HepG2 (cell line): ENCODE measurements at regions not wholly inside any gene's neighbourhood (a gene's known extent, or its start where the extent isn't known, plus 50 kb on each side); places are given as distances from the start of the nearest gene placed in this dataset.

Experiments
- ATAC-seq: fragments of 200-7000 bp; cut with Tn5 transposase; 3 replicates; pipeline ENCODE4 v1.9.1; 2020; ENCODE audit warnings: mild to moderate bottlenecking, moderate library complexity
- BruUV-seq: library from RNA; stranded (reverse); fragments of 400-500 nt; replicated peaks from 2 replicates; lab custom pipeline; 2021; lab: Mats Ljungman, UMichigan
- CTCF ChIA-PET: fragments of 300-600 bp; formaldehyde crosslinking; extraction: SDS; loops from one replicate; lab custom pipeline; 2021; ENCODE audit warnings: low total read pairs, inconsistent platforms, low intra/inter-chr PET ratio; lab: Yijun Ruan, JAX
- POLR2A ChIA-PET: fragments of 350-600 bp; sonication (Branson Sonifier 250); formaldehyde crosslinking; loops from one replicate; lab custom pipeline; 2020; ENCODE audit warnings: antibody characterized with exemption, inconsistent platforms; lab: Yijun Ruan, JAX
- DNase-seq: peaks from one replicate; pipeline ENCODE4 v3.0.0-alpha.2; 2015; ENCODE audit warnings: low spot score
- FAIRE-seq: peaks from 3 replicates; lab custom pipeline; 2011; peaks lifted over from hg19 to GRCh38; lab: Jason Lieb, UNC
- H2AFZ ChIP-seq: one replicate; pipeline ENCODE4 v1.6.1; 2011; ENCODE audit warnings: low read length, inconsistent platforms
- H3K27ac ChIP-seq: fragments of 300-600 bp; 3 replicates; pipeline ENCODE4 v1.8.0; 2011; ENCODE audit warnings: mixed run types, mild to moderate bottlenecking, mixed read lengths, low read length, inconsistent platforms; ENCODE audit not compliant: insufficient read depth; ENCODE audit errors: extremely low read length
- H3K27me3 ChIP-seq, 2 experiments: fragments of 200-600 bp in 1 of 2; 2 replicates in 1 of 2; 3 replicates in 1 of 2; pipeline versions ENCODE4 v1.6.0 to v1.8.0; 2011; ENCODE audit warnings: low read length in 2 of 2, mild to moderate bottlenecking in 2 of 2, moderate library complexity in 2 of 2, inconsistent platforms in 1 of 2; ENCODE audit not compliant: insufficient read depth in 2 of 2, control insufficient read depth in 1 of 2
- H3K36me3 ChIP-seq, 2 experiments: fragments of 200-600 bp in 1 of 2; replicated peaks in 1 of 2; 2 replicates in 1 of 2; 3 replicates in 1 of 2; pipeline versions ENCODE4 v1.5.1 to v1.8.0; 2011; ENCODE audit warnings: low read length in 2 of 2, inconsistent platforms in 1 of 2; ENCODE audit not compliant: insufficient read depth in 2 of 2, control insufficient read depth in 1 of 2
- H3K4me1 ChIP-seq: 2 replicates; pipeline ENCODE4 v1.5.1; 2012; ENCODE audit warnings: low read length, inconsistent platforms; ENCODE audit not compliant: insufficient read depth
- H3K4me2 ChIP-seq: 2 replicates; pipeline ENCODE4 v1.6.0; 2011; ENCODE audit warnings: low read depth, low read length, inconsistent platforms
- H3K4me3 ChIP-seq, 3 experiments: fragments of 200-600 bp in 1 of 3; sonication (generic), shearing (Covaris generic) in 1 of 3; replicated peaks in 1 of 3; 2 replicates each; pipeline ENCODE4 v1.5.1; 2011 to 2016; ENCODE audit warnings: low read length in 3 of 3, inconsistent platforms in 2 of 3, low read depth in 2 of 3, mild to moderate bottlenecking in 2 of 3, control low read depth in 1 of 3, mixed read lengths in 1 of 3; ENCODE audit not compliant: insufficient read depth in 1 of 3
- H3K79me2 ChIP-seq: one replicate; pipeline ENCODE4 v1.6.1; 2011; ENCODE audit warnings: low read length, inconsistent platforms; ENCODE audit not compliant: insufficient read depth
- H3K9ac ChIP-seq: 2 replicates; pipeline ENCODE4 v1.6.0; 2011; ENCODE audit warnings: mild to moderate bottlenecking, low read depth, low read length, inconsistent platforms; ENCODE audit not compliant: insufficient read depth
- H3K9me3 ChIP-seq: 2 replicates; pipeline ENCODE4 v1.5.1; 2012; ENCODE audit warnings: mild to moderate bottlenecking, low read length
- H4K20me1 ChIP-seq: 2 replicates; pipeline ENCODE4 v1.6.0; 2011; ENCODE audit warnings: inconsistent platforms, mild to moderate bottlenecking, low read length, moderate library complexity; ENCODE audit not compliant: insufficient read depth
- BCL6 ChIP-seq: IDR thresholded peaks from 2 replicates; pipeline ENCODE4 v1.6.1; 2016; ENCODE audit warnings: missing genetic modification reagents, missing compliant biosample characterization
- FOXK1 ChIP-seq: sonication (generic); formaldehyde crosslinking; IDR thresholded peaks from 2 replicates; pipeline ENCODE4 v1.4.0; 2020; ENCODE audit warnings: low read depth, missing genetic modification reagents, borderline replicate concordance
- GZF1 ChIP-seq: sonication (generic); formaldehyde crosslinking; IDR thresholded peaks from 2 replicates; pipeline ENCODE4 v1.5.1; 2020; ENCODE audit warnings: mild to moderate bottlenecking, missing genetic modification reagents
- HOXD1 ChIP-seq: sonication (generic); formaldehyde crosslinking; IDR thresholded peaks from 2 replicates; pipeline ENCODE4 v1.5.0; 2020; ENCODE audit warnings: missing genetic modification reagents
- KDM1A ChIP-seq: IDR thresholded peaks from 2 replicates; pipeline ENCODE4 v1.6.1; 2016; ENCODE audit warnings: missing compliant biosample characterization
- NCOA5 ChIP-seq: sonication (generic); formaldehyde crosslinking; IDR thresholded peaks from 2 replicates; pipeline ENCODE4 v1.4.0; 2020; ENCODE audit warnings: missing genetic modification reagents
- PPARG ChIP-seq: conservative IDR thresholded peaks from 2 replicates; pipeline ENCODE4 v1.6.1; 2016; ENCODE audit warnings: missing biosample characterization, missing genetic modification reagents
- PTBP1 ChIP-seq: fragments of 200-400 bp; formaldehyde crosslinking; IDR thresholded peaks from 2 replicates; pipeline ENCODE4 v1.6.1; 2018; ENCODE audit warnings: low read length, low read depth; ENCODE audit not compliant: poor library complexity, severe bottlenecking
- RFX3 ChIP-seq: IDR thresholded peaks from 2 replicates; pipeline ENCODE4 v1.6.1; 2016; ENCODE audit warnings: missing biosample characterization, missing genetic modification reagents
- SMAD3 ChIP-seq: sonication (generic); formaldehyde crosslinking; IDR thresholded peaks from 2 replicates; pipeline ENCODE4 v1.4.0; 2020; ENCODE audit warnings: missing genetic modification reagents
- STAG1 ChIP-seq: sonication (generic); formaldehyde crosslinking; IDR thresholded peaks from 2 replicates; pipeline ENCODE4 v1.4.0; 2020; ENCODE audit warnings: missing genetic modification reagents
- U2AF1 ChIP-seq: fragments of 200-400 bp; formaldehyde crosslinking; optimal IDR thresholded peaks from 2 replicates; pipeline ENCODE3; 2017; ENCODE audit warnings: mild to moderate bottlenecking, low read depth, low read length
- ZEB1 ChIP-seq: IDR thresholded peaks from 2 replicates; pipeline ENCODE4 v1.6.1; 2012; ENCODE audit warnings: mild to moderate bottlenecking, low read depth, inconsistent platforms; ENCODE audit not compliant: insufficient replicate concordance
- ZNF878 ChIP-seq: sonication (generic); formaldehyde crosslinking; IDR thresholded peaks from 2 replicates; pipeline ENCODE4 v1.8.1; 2023; ENCODE audit warnings: mild to moderate bottlenecking, missing genetic modification reagents, moderate library complexity
- ZNF879 ChIP-seq: sonication (generic); formaldehyde crosslinking; IDR thresholded peaks from 2 replicates; pipeline ENCODE4 v1.8.1; 2023; ENCODE audit warnings: missing genetic modification reagents
- ZSCAN25 ChIP-seq: sonication (generic); formaldehyde crosslinking; IDR thresholded peaks from 2 replicates; pipeline ENCODE4 v1.8.0; 2022; ENCODE audit warnings: mild to moderate bottlenecking, missing genetic modification reagents
- WGBS: methylation state at CpG from one replicate; pipeline ENCODE4 v1.1.6; 2017; ENCODE audit warnings: low lambda C conversion rate; 5-methylcytosine and 5-hydroxymethylcytosine counted together
- in situ Hi-C: cut with HindIII; loops from 2 replicates; pipeline ENCODE4 v1.10.0; 2017; ENCODE audit warnings: low pct_unique_long_range_greater_than_20kb; ENCODE audit not compliant: extremely low pct_ligation_motif_present
- intact Hi-C: fragments of 100-400 bp; cut with micrococcal nuclease; formaldehyde crosslinking; loops from one replicate; pipeline ENCODE4 v1.10.0; 2022; ENCODE audit not compliant: unreplicated experiment
- TF ChIP-seq, protein P1 (sequence below): sonication (generic); formaldehyde crosslinking; IDR thresholded peaks from 2 replicates; pipeline ENCODE4 v1.4.0; 2020; ENCODE audit warnings: mild to moderate bottlenecking, missing genetic modification reagents
- TF ChIP-seq, protein P2 (sequence below): sonication (generic); formaldehyde crosslinking; IDR thresholded peaks from 2 replicates; pipeline ENCODE4 v1.5.0; 2020; ENCODE audit warnings: missing genetic modification reagents

- H3K27ac ChIP-seq, result no peak overlapping the region
- ChIA-PET CTCF (no interaction called here), POLR2A (no interaction called here)
- H3K79me2 ChIP-seq, result no peaks in the 10 kb centered on the region
- no peaks in the 10 kb centered on the region for H3K27me3 ChIP-seq
- H4K20me1 ChIP-seq, result no peaks in the 10 kb centered on the region
- no peak for DNase-seq
- no peaks in the 10 kb centered on the region for H3K36me3 ChIP-seq
- H3K4me3 ChIP-seq, result no peak overlapping the region
- ATAC-seq, result no peak
- no peak overlapping the region for H2AFZ ChIP-seq
- in situ Hi-C loops, result no loop called here
- intact Hi-C loops, result no loop called here
- BruUV-seq, result no TSS peak
- WGBS, result 3% methylated on average over 2 of the region's 2 CpGs
- H3K9ac ChIP-seq, result no peak overlapping the region
- TF ChIP-seq FOXK1, result no peak
- no peak for TF ChIP-seq NCOA5 (CRISPR knock-in tag)
- no peak for TF ChIP-seq SMAD3 (CRISPR knock-in tag)
- TF ChIP-seq U2AF1, result no peak
- TF ChIP-seq BCL6 (CRISPR knock-in tag), result no peak
- H3K4me2 ChIP-seq, result no peak overlapping the region
- H3K9me3 ChIP-seq, result peaks cover 89% of the 10 kb centered on the region
- no peak for FAIRE-seq
- H3K4me1 ChIP-seq, result no peaks in the 10 kb centered on the region
Observed at GRCh38 chr14:27546111-27546510, 948.3 kb upstream of the NOVA1 start.

- POLR2A ChIA-PET, result no interaction called here
- 32% methylated on average over 2 of the region's 2 CpGs for WGBS
- no peaks in the 10 kb centered on the region for H3K27me3 ChIP-seq
- H2AFZ ChIP-seq, result no peak overlapping the region
- CTCF ChIA-PET, result no interaction called here
- no peak overlapping the region for H3K27ac ChIP-seq
- in situ Hi-C loops, result no loop called here
- H3K79me2 ChIP-seq, result no peaks in the 10 kb centered on the region
- no peak for DNase-seq
- no peaks in the 10 kb centered on the region for H3K4me1 ChIP-seq
- no peak for ATAC-seq
- no peaks in the 10 kb centered on the region for H3K36me3 ChIP-seq
- H3K4me3 ChIP-seq, result no peak overlapping the region
- no peaks in the 10 kb centered on the region for H4K20me1 ChIP-seq
- no peak overlapping the region for H3K4me2 ChIP-seq
- no peak for FAIRE-seq
- H3K9ac ChIP-seq, result no peak overlapping the region
- intact Hi-C loops, result no loop called here
- BruUV-seq, result no TSS peak
- peaks cover 84% of the 10 kb centered on the region for H3K9me3 ChIP-seq
- TF ChIP-seq RFX3, result no peak
- no peak for TF ChIP-seq ZSCAN25 (CRISPR knock-in tag)
- TF ChIP-seq HOXD1 (CRISPR knock-in tag), result no peak
- no peak for TF ChIP-seq ZEB1
- TF ChIP-seq, protein P1, sequence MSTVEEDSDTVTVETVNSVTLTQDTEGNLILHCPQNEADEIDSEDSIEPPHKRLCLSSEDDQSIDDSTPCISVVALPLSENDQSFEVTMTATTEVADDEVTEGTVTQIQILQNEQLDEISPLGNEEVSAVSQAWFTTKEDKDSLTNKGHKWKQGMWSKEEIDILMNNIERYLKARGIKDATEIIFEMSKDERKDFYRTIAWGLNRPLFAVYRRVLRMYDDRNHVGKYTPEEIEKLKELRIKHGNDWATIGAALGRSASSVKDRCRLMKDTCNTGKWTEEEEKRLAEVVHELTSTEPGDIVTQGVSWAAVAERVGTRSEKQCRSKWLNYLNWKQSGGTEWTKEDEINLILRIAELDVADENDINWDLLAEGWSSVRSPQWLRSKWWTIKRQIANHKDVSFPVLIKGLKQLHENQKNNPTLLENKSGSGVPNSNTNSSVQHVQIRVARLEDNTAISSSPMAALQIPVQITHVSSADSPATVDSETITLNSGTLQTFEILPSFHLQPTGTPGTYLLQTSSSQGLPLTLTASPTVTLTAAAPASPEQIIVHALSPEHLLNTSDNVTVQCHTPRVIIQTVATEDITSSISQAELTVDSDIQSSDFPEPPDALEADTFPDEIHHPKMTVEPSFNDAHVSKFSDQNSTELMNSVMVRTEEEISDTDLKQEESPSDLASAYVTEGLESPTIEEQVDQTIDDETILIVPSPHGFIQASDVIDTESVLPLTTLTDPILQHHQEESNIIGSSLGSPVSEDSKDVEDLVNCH, result no peak
- TF ChIP-seq PTBP1, result no peak
- TF ChIP-seq, protein P2, sequence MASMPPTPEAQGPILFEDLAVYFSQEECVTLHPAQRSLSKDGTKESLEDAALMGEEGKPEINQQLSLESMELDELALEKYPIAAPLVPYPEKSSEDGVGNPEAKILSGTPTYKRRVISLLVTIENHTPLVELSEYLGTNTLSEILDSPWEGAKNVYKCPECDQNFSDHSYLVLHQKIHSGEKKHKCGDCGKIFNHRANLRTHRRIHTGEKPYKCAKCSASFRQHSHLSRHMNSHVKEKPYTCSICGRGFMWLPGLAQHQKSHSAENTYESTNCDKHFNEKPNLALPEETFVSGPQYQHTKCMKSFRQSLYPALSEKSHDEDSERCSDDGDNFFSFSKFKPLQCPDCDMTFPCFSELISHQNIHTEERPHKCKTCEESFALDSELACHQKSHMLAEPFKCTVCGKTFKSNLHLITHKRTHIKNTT (CRISPR knock-in tag), result no peak
- TF ChIP-seq KDM1A (CRISPR knock-in tag), result no peak
- no peak for TF ChIP-seq ZNF878 (CRISPR knock-in tag)
- TF ChIP-seq GZF1, result no peak
- no peak for TF ChIP-seq ZNF879 (CRISPR knock-in tag)
- no peak for TF ChIP-seq PPARG (CRISPR knock-in tag)
- TF ChIP-seq STAG1 (CRISPR knock-in tag), result no peak
Observed at GRCh38 chr14:27553790-27554189, 956.0 kb upstream of the NOVA1 start.
